ENCODE measurements at regions not wholly inside any gene's neighbourhood (a gene's known extent, or its start where the extent isn't known, plus 50 kb on each side); places are given as distances from the start of the nearest gene placed in this dataset.

DNA sequence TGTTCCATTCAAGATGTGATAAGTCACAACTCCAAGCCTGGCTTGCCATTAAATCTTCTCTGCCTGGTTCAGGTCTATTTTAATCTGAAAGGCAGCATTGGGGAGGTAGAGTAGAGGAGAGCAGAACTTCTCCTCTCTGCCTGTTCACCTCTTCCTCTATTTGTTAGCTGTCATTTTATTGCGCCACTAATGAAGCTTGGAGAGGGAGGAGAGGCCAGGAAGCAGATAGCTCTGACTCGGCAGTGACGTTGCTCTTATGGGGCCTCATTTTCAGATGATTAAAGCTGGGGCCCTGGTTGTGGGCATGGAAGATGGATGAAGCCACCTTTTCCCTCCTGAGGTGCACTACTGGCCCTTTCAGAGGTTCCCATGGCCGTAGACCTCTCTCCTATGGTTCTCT is 207.3 kb downstream of the MID1IP1 start:
- H3K36me3 ChIP-seq (ENCODE audit: insufficient read depth, low read length), result no peaks in the 10 kb centered on the region
- H3K4me3 ChIP-seq (ENCODE audit: low read depth, low read length, poor library complexity, severe bottlenecking), result no peak overlapping the region
- H3K27me3 ChIP-seq (ENCODE audit: insufficient read depth, low read length), result no peaks in the 10 kb centered on the region
- no peaks in the 10 kb centered on the region for H3K79me2 ChIP-seq (ENCODE audit: insufficient read depth, low read length)
- H2AFZ ChIP-seq (ENCODE audit: low read length), result no peak overlapping the region
- H4K20me1 ChIP-seq (ENCODE audit: insufficient read depth, low read length), result no peaks in the 10 kb centered on the region
- no peak overlapping the region for H3K9ac ChIP-seq (ENCODE audit: low read length)
- TF ChIP-seq, protein P1, sequence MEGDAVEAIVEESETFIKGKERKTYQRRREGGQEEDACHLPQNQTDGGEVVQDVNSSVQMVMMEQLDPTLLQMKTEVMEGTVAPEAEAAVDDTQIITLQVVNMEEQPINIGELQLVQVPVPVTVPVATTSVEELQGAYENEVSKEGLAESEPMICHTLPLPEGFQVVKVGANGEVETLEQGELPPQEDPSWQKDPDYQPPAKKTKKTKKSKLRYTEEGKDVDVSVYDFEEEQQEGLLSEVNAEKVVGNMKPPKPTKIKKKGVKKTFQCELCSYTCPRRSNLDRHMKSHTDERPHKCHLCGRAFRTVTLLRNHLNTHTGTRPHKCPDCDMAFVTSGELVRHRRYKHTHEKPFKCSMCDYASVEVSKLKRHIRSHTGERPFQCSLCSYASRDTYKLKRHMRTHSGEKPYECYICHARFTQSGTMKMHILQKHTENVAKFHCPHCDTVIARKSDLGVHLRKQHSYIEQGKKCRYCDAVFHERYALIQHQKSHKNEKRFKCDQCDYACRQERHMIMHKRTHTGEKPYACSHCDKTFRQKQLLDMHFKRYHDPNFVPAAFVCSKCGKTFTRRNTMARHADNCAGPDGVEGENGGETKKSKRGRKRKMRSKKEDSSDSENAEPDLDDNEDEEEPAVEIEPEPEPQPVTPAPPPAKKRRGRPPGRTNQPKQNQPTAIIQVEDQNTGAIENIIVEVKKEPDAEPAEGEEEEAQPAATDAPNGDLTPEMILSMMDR (IDR thresholded peaks at IDR 0.05; ENCODE audit: low read length), result no peak
- no peak for TF ChIP-seq EZH2 (IDR thresholded peaks at IDR 0.05; ENCODE audit: borderline replicate concordance, low read length)
- no peaks in the 10 kb centered on the region for H3K4me1 ChIP-seq (ENCODE audit: insufficient read depth, low read length, severe bottlenecking)
- no peaks in the 10 kb centered on the region for H3K9me2 ChIP-seq (ENCODE audit: low read depth, low read length)
- H3K9me3 ChIP-seq (ENCODE audit: low read length), result no peaks in the 10 kb centered on the region
- no peaks in the 10 kb centered on the region for H3F3A ChIP-seq (ENCODE audit: insufficient read depth, low read length)
- H3K4me2 ChIP-seq (ENCODE audit: low read length), result no peak overlapping the region
- H3K27ac ChIP-seq (ENCODE audit: low read depth, low read length, poor library complexity, severe bottlenecking), result no peak overlapping the region

DNA sequence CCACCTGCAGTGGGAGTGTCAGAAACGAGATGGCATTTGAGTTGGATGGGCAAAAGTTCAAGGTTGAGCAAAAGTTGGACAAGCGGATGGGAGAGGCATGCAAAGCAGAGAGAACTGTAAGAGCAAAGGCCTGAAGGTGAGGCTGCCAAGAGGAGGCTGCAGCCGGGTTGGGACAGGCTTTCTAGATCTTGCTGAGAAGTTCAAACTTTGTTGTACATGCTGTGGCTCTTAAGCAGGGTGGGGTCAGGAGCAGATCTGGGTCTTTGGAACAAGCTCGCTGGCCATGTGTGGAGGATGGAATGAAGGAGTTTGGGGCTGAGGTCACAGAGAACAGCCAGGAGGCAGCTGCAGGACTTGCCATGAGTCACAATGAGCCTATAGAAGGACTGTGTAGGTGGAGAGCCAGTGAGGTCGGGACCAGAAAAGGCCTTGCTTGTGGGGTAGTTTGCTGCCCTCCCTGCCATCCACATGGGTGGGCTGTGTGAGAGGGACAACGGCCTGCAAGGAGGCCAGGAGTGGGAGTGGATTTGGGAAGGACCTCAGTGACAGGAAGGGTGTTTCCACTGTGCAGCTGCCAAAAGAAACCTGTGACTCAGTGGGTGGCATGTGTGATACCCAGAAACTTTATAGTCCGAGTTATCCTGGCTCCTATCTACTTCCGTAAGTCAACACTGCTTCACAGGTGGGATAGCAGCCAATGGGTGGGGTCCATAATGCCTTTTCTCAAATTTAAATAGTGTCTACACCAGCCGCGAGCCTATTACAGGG is 210.4 kb downstream of the MID1IP1 start:
- no peaks in the 10 kb centered on the region for H4K20me1 ChIP-seq (ENCODE audit: insufficient read depth, low read length)
- TF ChIP-seq EZH2 (IDR thresholded peaks at IDR 0.05; ENCODE audit: borderline replicate concordance, low read length), result no peak
- TF ChIP-seq, protein P1 (IDR thresholded peaks at IDR 0.05; ENCODE audit: low read length), result no peak
- no peaks in the 10 kb centered on the region for H3K27me3 ChIP-seq (ENCODE audit: insufficient read depth, low read length)
- no peaks in the 10 kb centered on the region for H3K36me3 ChIP-seq (ENCODE audit: insufficient read depth, low read length)
- H3K9ac ChIP-seq (ENCODE audit: low read length), result no peak overlapping the region
- no peaks in the 10 kb centered on the region for H3K4me1 ChIP-seq (ENCODE audit: insufficient read depth, low read length, severe bottlenecking)
- no peaks in the 10 kb centered on the region for H3K79me2 ChIP-seq (ENCODE audit: insufficient read depth, low read length)
- H3K9me3 ChIP-seq (ENCODE audit: low read length), result no peaks in the 10 kb centered on the region
- no peak overlapping the region for H3K4me2 ChIP-seq (ENCODE audit: low read length)
- H3K9me2 ChIP-seq (ENCODE audit: low read depth, low read length), result no peaks in the 10 kb centered on the region
- no peaks in the 10 kb centered on the region for H3F3A ChIP-seq (ENCODE audit: insufficient read depth, low read length)
- no peak overlapping the region for H3K27ac ChIP-seq (ENCODE audit: low read depth, low read length, poor library complexity, severe bottlenecking)
- H3K4me3 ChIP-seq (ENCODE audit: low read depth, low read length, poor library complexity, severe bottlenecking), result no peak overlapping the region
- H2AFZ ChIP-seq (ENCODE audit: low read length), result no peak overlapping the region

DNA sequence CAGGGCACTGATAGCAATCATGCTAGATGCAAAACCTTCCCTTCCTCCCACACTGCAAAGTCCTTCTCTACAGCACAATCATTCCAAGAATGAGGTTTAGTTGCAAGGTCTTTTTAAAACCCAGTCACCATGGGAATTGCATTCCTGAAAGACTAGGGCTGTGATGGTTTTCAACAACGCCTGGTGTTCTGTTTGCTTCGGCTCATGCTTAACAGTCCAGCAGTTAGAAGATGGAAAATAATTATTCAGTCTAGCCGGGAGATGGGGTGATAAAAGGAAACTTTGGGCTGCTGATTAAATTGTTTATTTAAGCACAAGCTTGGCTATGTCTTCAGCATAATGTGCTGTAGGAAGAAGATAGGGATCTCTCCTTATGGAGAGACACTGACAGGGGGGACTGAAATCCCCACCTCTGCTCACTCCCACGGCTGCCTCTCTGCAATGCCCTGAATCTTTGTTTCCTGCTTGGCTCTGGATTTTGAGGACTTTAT is 211.4 kb downstream of the MID1IP1 start:
- no peaks in the 10 kb centered on the region for H3K27me3 ChIP-seq (ENCODE audit: insufficient read depth, low read length)
- H3K4me2 ChIP-seq (ENCODE audit: low read length), result no peak overlapping the region
- no peaks in the 10 kb centered on the region for H3K9me2 ChIP-seq (ENCODE audit: low read depth, low read length)
- H3K9me3 ChIP-seq (ENCODE audit: low read length), result no peaks in the 10 kb centered on the region
- TF ChIP-seq, protein P1 (IDR thresholded peaks at IDR 0.05; ENCODE audit: low read length), result no peak
- no peak for TF ChIP-seq EZH2 (IDR thresholded peaks at IDR 0.05; ENCODE audit: borderline replicate concordance, low read length)
- H3K27ac ChIP-seq (ENCODE audit: low read depth, low read length, poor library complexity, severe bottlenecking), result no peak overlapping the region
- H2AFZ ChIP-seq (ENCODE audit: low read length), result no peak overlapping the region
- no peak overlapping the region for H3K9ac ChIP-seq (ENCODE audit: low read length)
- no peaks in the 10 kb centered on the region for H3K79me2 ChIP-seq (ENCODE audit: insufficient read depth, low read length)
- no peaks in the 10 kb centered on the region for H3F3A ChIP-seq (ENCODE audit: insufficient read depth, low read length)
- H4K20me1 ChIP-seq (ENCODE audit: insufficient read depth, low read length), result no peaks in the 10 kb centered on the region
- no peak overlapping the region for H3K4me3 ChIP-seq (ENCODE audit: low read depth, low read length, poor library complexity, severe bottlenecking)
- H3K36me3 ChIP-seq (ENCODE audit: insufficient read depth, low read length), result no peaks in the 10 kb centered on the region
- no peaks in the 10 kb centered on the region for H3K4me1 ChIP-seq (ENCODE audit: insufficient read depth, low read length, severe bottlenecking)
